ENCODE measurements at regions not wholly inside any gene's neighbourhood (a gene's known extent, or its start where the extent isn't known, plus 50 kb on each side); places are given as distances from the start of the nearest gene placed in this dataset.

DNA sequence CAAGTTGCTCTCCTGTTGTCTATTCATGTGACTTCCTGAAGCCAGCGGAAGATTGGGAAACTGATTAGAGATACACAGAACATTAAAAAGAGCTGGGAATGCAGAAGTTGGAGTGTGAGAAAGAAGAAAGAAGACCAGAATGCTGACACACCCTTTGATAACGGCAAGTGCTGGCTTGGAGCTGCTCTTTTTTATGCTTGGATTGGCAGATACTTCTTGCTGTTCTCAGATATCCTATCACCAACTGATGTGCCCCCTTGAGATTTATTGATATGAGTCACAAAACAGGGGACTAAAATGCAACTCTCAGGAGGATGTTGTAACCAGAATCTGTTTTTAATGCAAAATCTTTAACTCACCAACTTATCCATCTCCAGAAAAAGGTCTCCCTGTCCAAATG lies 56.0 kb upstream of the ASTN2 start:
- no peak for FAIRE-seq
- H3K27me3 ChIP-seq (replicated peaks in 1 of 4; ENCODE audit: control insufficient read depth in 3 of 4, extremely low read depth in 1 of 4, insufficient read depth in 3 of 4, low read length in 3 of 4), result no peaks in the 10 kb centered on the region
- CTCF ChIA-PET (ENCODE audit: partially characterized antibody), result no interaction called here
- TF ChIP-seq KDM4A (IDR thresholded peaks at IDR 0.05; ENCODE audit: low read depth, low read length, severe bottlenecking) (no peak), NANOG (IDR thresholded peaks at IDR 0.05; ENCODE audit: insufficient read depth, low read depth, low read length, poor library complexity, severe bottlenecking) (no peak), ZNF274 (IDR thresholded peaks at IDR 0.05; ENCODE audit: borderline replicate concordance, extremely low read depth, low read length) (no peak), SIRT6 (IDR thresholded peaks at IDR 0.05; ENCODE audit: low read length) (no peak), CTBP2 (IDR thresholded peaks at IDR 0.05; ENCODE audit: borderline replicate concordance, insufficient read depth, insufficient read length, low read length) (no peak), ASH2L (IDR thresholded peaks at IDR 0.05; ENCODE audit: low read length) (no peak), TEAD4 (IDR thresholded peaks at IDR 0.05; ENCODE audit: low read depth, low read length) (no peak), KDM1A (IDR thresholded peaks at IDR 0.05; ENCODE audit: borderline replicate concordance, low read length) (no peak), BRCA1 (IDR thresholded peaks at IDR 0.05; ENCODE audit: low read depth, low read length) (no peak)

More for the DNA sequence above, 56.0 kb upstream of the ASTN2 start:
- Histone ChIP-seq H3K9me3 (ENCODE audit: insufficient read depth in 2 of 2, low read depth in 1 of 2, low read length in 1 of 2) (no peaks in the 10 kb centered on the region), H2AFZ (ENCODE audit: low read length) (no peak overlapping the region), H3K4ac (replicated peaks; ENCODE audit: insufficient read length, low read depth, low read length) (no peak overlapping the region), H3K23me2 (ENCODE audit: low read depth, low read length) (no peaks in the 10 kb centered on the region), H3K23ac (ENCODE audit: insufficient read length) (no peak overlapping the region), H3K79me2 (ENCODE audit: control insufficient read depth in 1 of 2, insufficient read depth in 2 of 2, low read length in 2 of 2) (no peaks in the 10 kb centered on the region), H3K14ac (ENCODE audit: insufficient read length) (no peak overlapping the region), H3K4me1 (replicated peaks in 1 of 4; ENCODE audit: control insufficient read depth in 3 of 4, insufficient read depth in 4 of 4, low read length in 3 of 4) (no peaks in the 10 kb centered on the region), H3K18ac (ENCODE audit: extremely low read depth, low read length) (no peak overlapping the region), H3K9ac (replicated peaks in 1 of 4; ENCODE audit: extremely low read depth in 1 of 4, low read depth in 3 of 4, low read length in 3 of 4) (no peak overlapping the region), H3K4me3 (ENCODE audit: extremely low read depth in 1 of 4, insufficient read depth in 2 of 4, low read depth in 3 of 4, low read length in 4 of 4) (no peak overlapping the region), H3K27ac (ENCODE audit: low read depth, low read length) (no peak overlapping the region), H4K91ac (replicated peaks; ENCODE audit: insufficient read length, low read length) (no peak overlapping the region), H3K4me2 (ENCODE audit: insufficient read depth in 1 of 2, low read depth in 2 of 2, low read length in 2 of 2) (no peak overlapping the region), H4K5ac (ENCODE audit: insufficient read length, low read depth, low read length) (no peak overlapping the region), H3K36me3 (ENCODE audit: control insufficient read depth in 2 of 4, insufficient read depth in 4 of 4, low read length in 3 of 4) (no peaks in the 10 kb centered on the region), H2BK20ac (ENCODE audit: low read length) (no peak overlapping the region), H3K56ac (replicated peaks; ENCODE audit: insufficient read length, low read depth, low read length) (no peak overlapping the region), H2BK5ac (ENCODE audit: low read depth, low read length) (no peak overlapping the region), H4K20me1 (replicated peaks in 1 of 2; ENCODE audit: control insufficient read depth in 1 of 2, insufficient read depth in 2 of 2, low read length in 2 of 2) (no peaks in the 10 kb centered on the region), H2AK5ac (ENCODE audit: low read depth, low read length) (no peak overlapping the region), H4K8ac (ENCODE audit: extremely low read depth, insufficient read depth, low read length) (no peak overlapping the region), H2BK12ac (ENCODE audit: low read depth, low read length) (no peak overlapping the region), H3K79me1 (ENCODE audit: low read depth, low read length) (no peaks in the 10 kb centered on the region), H2BK120ac (replicated peaks; ENCODE audit: low read depth, low read length) (no peak overlapping the region), H2BK15ac (ENCODE audit: low read length) (no peak overlapping the region)
- POLR2A ChIA-PET (ENCODE audit: partially characterized antibody), result no interaction called here
- WGBS, 2 experiments (ENCODE audit: extremely low coverage in 1 of 2, insufficient coverage in 1 of 2, insufficient read length in 1 of 2, insufficient replicate concordance in 2 of 2, low coverage in 1 of 2, low lambda C conversion rate in 2 of 2, missing lambda C conversion rate in 1 of 2), result 82% methylated on average over 2 of the region's 2 CpGs; no CpG with 5 or more reads in 1 of the 2 experiments
- no peak for DNase-seq (ENCODE audit: low read depth in 1 of 2, low spot score in 2 of 2)
